ENCODE measurements at regions not wholly inside any gene's neighbourhood (a gene's known extent, or its start where the extent isn't known, plus 50 kb on each side); places are given as distances from the start of the nearest gene placed in this dataset.
A peak's percentile ranks its signal among the peaks of the same experiment; 100 is the strongest.
"Not testable (repeated sequence)": the region's sequence is repeated elsewhere in the genome, so short reads cannot be mapped to it uniquely, and the experiment has no call there.

DNA sequence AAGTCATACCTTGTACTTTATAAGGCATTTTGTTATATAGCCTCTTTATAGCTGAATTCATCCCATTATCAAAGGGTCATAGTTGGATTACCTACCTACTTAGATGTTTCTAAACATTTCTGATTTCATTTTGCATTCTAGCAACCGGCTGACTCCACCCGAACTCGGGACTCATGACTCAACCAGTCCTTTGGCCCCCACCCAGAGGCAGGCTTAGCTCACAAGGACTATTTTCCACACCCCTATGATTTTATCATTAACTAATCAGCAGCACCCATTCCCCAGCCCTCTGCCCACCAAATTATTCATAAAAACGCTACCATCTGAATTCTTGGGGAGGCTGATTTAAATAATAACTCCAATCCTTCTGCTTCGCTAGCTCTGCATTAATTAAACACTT, 79.9 kb upstream of the EGFL6 start:
- TF ChIP-seq, protein P1, sequence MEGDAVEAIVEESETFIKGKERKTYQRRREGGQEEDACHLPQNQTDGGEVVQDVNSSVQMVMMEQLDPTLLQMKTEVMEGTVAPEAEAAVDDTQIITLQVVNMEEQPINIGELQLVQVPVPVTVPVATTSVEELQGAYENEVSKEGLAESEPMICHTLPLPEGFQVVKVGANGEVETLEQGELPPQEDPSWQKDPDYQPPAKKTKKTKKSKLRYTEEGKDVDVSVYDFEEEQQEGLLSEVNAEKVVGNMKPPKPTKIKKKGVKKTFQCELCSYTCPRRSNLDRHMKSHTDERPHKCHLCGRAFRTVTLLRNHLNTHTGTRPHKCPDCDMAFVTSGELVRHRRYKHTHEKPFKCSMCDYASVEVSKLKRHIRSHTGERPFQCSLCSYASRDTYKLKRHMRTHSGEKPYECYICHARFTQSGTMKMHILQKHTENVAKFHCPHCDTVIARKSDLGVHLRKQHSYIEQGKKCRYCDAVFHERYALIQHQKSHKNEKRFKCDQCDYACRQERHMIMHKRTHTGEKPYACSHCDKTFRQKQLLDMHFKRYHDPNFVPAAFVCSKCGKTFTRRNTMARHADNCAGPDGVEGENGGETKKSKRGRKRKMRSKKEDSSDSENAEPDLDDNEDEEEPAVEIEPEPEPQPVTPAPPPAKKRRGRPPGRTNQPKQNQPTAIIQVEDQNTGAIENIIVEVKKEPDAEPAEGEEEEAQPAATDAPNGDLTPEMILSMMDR (IDR thresholded peaks at IDR 0.05), result no peak
- no peak for DNase-seq (ENCODE audit: low spot score)
- H3K27ac ChIP-seq, result peak overlapping the region in 1 of 2 donors; percentile 76
- H3K4me3 ChIP-seq, result no peak overlapping the region

DNA sequence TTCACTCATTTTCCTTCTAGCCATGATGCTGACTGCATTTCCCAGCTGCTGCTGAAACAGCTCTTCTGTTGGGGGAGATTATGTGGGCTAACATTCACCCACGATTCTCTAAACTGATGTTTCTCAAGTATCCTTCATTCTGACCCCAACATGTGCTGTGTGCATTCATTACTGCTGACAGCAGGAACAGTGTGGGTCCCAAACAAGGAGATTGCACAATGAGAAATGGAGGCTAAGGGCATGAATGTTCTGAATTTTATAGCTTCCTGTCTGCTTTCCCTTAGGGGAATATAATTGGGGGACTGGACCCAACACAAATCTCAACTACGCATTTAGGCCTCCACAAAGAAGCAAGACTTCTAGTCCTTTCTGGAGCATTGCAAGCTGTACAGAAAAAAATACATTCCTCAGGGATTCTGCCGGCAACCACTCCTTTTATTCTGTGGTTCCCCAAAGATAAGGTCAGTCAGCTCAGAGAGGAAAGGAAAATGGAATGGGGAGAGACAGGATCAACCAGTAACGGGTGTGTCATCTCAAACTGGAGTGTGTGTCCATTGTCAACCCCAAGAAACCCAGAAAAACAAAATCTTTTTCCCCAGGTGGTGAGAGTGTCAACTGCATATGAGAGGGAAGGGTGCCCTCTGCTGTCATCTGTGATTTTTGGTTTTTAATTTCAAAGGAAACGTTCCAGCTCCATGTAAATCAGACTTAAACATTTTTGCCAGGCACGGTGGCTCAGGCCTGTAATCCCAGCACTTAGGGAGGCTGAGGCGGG, 81.5 kb upstream of the EGFL6 start:
- TF ChIP-seq, protein P1 (IDR thresholded peaks at IDR 0.05), result peak; percentile 36
- DNase-seq (ENCODE audit: low spot score), result no peak
- Histone ChIP-seq H3K27ac (peak overlapping the region; percentile 76 to 83), H3K4me3 (no peak overlapping the region)

DNA sequence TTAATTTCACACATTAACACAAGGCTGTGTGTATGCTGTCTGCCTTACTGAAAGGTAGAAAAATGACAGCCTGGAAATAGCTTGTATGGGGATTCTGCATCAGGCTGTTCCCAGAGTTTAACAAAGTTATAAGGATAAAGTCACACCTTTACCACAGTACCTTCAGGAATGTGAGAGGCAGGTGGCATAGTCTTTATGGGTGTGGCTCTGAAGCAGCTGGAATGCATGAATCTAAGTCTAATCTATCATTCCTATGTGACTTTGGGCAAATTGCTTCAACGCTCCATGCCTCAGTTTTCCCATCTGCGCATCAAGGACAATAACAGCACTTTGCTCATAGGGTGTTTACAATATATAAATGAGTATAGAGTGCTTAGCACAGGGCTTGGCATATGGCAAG, 84.2 kb upstream of the EGFL6 start:
- TF ChIP-seq, protein P1 (IDR thresholded peaks at IDR 0.05), result no peak

DNA sequence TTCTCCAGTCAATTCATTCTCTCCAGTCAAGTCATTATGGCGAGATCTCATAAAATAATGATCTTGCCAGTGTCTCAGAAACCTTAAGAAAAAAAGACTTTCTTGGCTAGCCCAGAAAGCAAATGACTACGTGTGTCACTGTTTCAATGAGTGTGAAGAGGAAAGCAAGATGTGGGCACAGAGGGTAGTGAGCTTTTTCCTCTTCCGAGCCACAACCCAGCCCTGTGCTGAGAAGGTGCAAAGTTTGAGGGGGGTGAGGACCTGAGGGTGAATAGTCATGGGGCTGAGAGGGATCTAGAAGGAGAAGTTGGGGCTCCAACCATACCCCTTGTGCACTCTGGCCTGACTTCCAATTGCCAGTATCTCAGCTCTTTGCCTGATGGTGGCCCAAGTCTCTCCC, 85.6 kb upstream of the EGFL6 start:
- peak overlapping the region; percentile 42 to 70 for H3K27ac ChIP-seq
- DNase-seq (ENCODE audit: low spot score), result no peak
- no peak overlapping the region for H3K4me3 ChIP-seq
- TF ChIP-seq, protein P1 (IDR thresholded peaks at IDR 0.05), result no peak

More for the DNA sequence above, 84.2 kb upstream of the EGFL6 start:
- DNase-seq (ENCODE audit: low spot score), result no peak
- Histone ChIP-seq H3K27ac (peak overlapping the region in 1 of 2 donors; percentile 20), H3K4me3 (no peak overlapping the region)

DNA sequence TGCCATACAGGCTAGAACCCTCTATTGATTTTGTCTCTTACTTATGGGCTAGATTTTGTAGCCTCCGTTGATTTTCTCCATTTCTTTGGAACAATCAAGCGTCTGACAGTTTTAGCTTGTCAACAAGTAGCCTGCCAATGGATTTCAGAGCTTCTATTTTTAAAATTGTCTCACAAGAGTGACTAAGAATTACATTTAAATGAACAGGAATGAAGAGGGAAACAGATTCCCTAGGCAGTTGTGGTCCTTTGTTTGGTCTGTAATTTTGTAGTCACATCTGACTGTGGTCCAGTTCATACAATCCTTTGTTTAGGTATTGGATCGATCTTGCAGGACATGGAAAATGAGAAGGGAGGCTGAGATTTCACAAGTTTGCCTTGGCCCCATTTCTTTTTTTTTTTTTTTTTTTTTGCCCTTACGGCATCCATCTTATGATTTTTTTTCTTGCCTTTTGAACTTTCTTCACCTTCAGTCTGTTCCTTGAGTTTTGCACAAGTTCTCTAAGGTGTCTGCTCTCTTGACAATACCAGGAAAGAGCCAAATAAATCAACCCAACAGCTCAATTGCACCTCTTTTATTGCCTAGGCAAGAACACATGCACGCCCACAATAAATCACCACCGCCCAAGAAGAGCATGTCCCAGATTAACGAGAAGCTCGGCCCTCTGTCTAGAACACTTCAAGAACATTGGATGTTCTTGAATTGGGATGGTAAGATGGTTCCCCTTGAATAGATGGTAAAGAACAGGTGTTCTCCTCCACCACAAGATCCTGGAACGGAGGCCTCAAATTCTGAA, 86.5 kb upstream of the EGFL6 start:
- peak overlapping the region; percentile 42 to 70 for H3K27ac ChIP-seq
- DNase-seq (ENCODE audit: low spot score), result no peak
- TF ChIP-seq, protein P1 (IDR thresholded peaks at IDR 0.05), result no peak

DNA sequence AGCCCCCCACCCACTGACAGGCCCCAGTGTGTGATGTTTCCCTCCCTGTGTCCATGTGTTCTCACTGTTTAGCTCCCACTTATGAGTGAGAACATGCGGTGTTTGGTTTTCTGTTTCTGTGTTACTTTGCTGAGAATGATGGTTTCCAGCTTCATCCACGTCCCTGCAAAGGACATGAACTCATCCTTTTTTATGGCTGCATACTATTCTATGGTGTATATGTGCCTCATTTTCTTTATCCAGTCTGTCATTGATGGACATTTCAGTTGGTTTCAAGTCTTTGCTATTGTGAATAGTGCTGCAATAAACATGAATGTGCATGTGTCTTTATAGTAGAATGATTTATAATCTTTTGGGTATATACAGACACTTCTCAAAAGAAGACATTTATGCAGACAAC, 88.6 kb upstream of the EGFL6 start:
- not testable (repeated sequence) for H3K4me3 ChIP-seq; DNase-seq (ENCODE audit: low spot score)

More for the DNA sequence above, 86.5 kb upstream of the EGFL6 start:
- H3K4me3 ChIP-seq, result no peak overlapping the region

DNA sequence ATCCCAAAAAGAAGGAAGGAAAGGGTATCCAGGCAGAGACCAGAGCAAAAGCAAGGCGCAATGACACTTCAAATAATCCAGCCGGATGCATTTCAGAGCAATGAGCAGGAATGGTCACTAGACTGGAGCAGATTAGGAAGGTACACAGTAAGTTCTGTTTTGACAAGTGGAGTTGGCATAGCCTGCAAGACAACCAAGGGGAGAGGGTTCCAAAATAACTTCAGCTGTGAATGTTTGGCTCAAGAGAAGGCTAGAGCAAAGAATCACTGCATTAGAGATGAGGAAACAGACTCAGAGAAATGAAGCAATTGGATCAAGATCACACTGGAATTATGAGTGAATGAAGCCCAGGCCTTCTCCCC, 90.0 kb upstream of the EGFL6 start:
- Histone ChIP-seq H3K27ac (peak overlapping the region; percentile 63 to 76), H3K4me3 (no peak overlapping the region)
- DNase-seq (ENCODE audit: low spot score), result no peak
- TF ChIP-seq, protein P1 (IDR thresholded peaks at IDR 0.05), result no peak

More for the DNA sequence above, 88.6 kb upstream of the EGFL6 start:
- not testable (repeated sequence) for H3K27ac ChIP-seq

Measured in coronary artery (tissue), 2 donors.